ENCODE measurements at regions not wholly inside any gene's neighbourhood (a gene's known extent, or its start where the extent isn't known, plus 50 kb on each side); places are given as distances from the start of the nearest gene placed in this dataset.

GRCh38 chr16:79519448-79519847, 81.1 kb downstream of the MAF start:
- no peaks in the 10 kb centered on the region for H3K36me3 ChIP-seq (ENCODE audit: insufficient read depth, low read length)
- no peaks in the 10 kb centered on the region for H3K9me3 ChIP-seq (ENCODE audit: low read length)
- intact Hi-C loops (cut with micrococcal nuclease; ENCODE audit: unreplicated experiment): no loop called here
- H3K27ac ChIP-seq (ENCODE audit: low read depth, low read length, poor library complexity, severe bottlenecking): no peak overlapping the region
- CTCF ChIA-PET (ENCODE audit: unreplicated experiment): no interaction called here
- H2AFZ ChIP-seq (ENCODE audit: low read length): no peak overlapping the region
- TF ChIP-seq EZH2phosphoT487 (IDR thresholded peaks at IDR 0.05; ENCODE audit: borderline replicate concordance, low read depth, low read length) (no peak), CTCF (conservative IDR thresholded peaks at IDR 0.05; ENCODE audit: low read length) (no peak)
- no peaks in the 10 kb centered on the region for H3K4me1 ChIP-seq (ENCODE audit: insufficient read depth, low read length, poor library complexity, severe bottlenecking)
- POLR2A ChIA-PET: no interaction called here
- no peak for DNase-seq (ENCODE audit: low spot score)
- H3K4me2 ChIP-seq (ENCODE audit: low read length): no peak overlapping the region
- no peaks in the 10 kb centered on the region for H3K79me2 ChIP-seq (ENCODE audit: insufficient read depth, low read depth, low read length)
- BruUV-seq (replicated peaks): no TSS peak
- no peaks in the 10 kb centered on the region for H3K9me2 ChIP-seq (ENCODE audit: insufficient read depth, low read length)
- no peak overlapping the region for H3K4me3 ChIP-seq (ENCODE audit: low read depth, low read length, poor library complexity, severe bottlenecking)
- H4K20me1 ChIP-seq (ENCODE audit: insufficient read depth, low read length): no peaks in the 10 kb centered on the region

DNA sequence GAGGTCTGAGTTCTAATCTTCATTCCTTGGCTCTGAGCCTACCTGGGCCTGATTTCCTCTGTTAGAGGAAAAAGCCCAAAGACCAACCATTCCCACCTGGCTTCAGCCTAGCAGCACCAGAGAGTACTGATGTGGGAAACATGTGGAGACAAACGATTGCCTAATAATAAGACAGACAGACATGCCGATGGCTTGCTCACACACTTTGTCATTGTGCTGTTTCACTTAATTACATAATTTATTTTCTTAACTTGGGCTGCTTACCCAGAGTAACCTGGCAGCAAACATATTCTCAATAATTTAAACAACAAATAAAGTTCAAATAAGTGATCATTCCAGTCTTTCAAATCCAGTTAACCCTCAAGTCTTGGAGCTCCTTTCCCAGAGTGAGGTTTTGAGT, 83.4 kb downstream of the MAF start:
- no peak overlapping the region for H3K4me3 ChIP-seq (ENCODE audit: low read depth, low read length, poor library complexity, severe bottlenecking)
- no peaks in the 10 kb centered on the region for H3K4me1 ChIP-seq (ENCODE audit: insufficient read depth, low read length, poor library complexity, severe bottlenecking)
- CTCF ChIA-PET (ENCODE audit: unreplicated experiment): no interaction called here
- no peaks in the 10 kb centered on the region for H3K36me3 ChIP-seq (ENCODE audit: insufficient read depth, low read length)
- no TSS peak for BruUV-seq (replicated peaks)
- DNase-seq (ENCODE audit: low spot score): no peak
- H3K27ac ChIP-seq (ENCODE audit: low read depth, low read length, poor library complexity, severe bottlenecking): no peak overlapping the region
- TF ChIP-seq EZH2phosphoT487 (IDR thresholded peaks at IDR 0.05; ENCODE audit: borderline replicate concordance, low read depth, low read length) (no peak), CTCF (conservative IDR thresholded peaks at IDR 0.05; ENCODE audit: low read length) (no peak)
- H3K9me3 ChIP-seq (ENCODE audit: low read length): no peaks in the 10 kb centered on the region
- no peak overlapping the region for H3K4me2 ChIP-seq (ENCODE audit: low read length)
- no peaks in the 10 kb centered on the region for H3K9me2 ChIP-seq (ENCODE audit: insufficient read depth, low read length)
- POLR2A ChIA-PET: interaction anchor here (0.6 kb wide), 1 partner anchor 14 kb away, joined by 4 read pairs; no protein-coding TSS in a partner anchor
- H3K79me2 ChIP-seq (ENCODE audit: insufficient read depth, low read depth, low read length): no peaks in the 10 kb centered on the region
- H4K20me1 ChIP-seq (ENCODE audit: insufficient read depth, low read length): no peaks in the 10 kb centered on the region
- H2AFZ ChIP-seq (ENCODE audit: low read length): no peak overlapping the region
- intact Hi-C loops (cut with micrococcal nuclease; ENCODE audit: unreplicated experiment): no loop called here

- H4K20me1 ChIP-seq (ENCODE audit: insufficient read depth, low read length): no peaks in the 10 kb centered on the region
- no peak overlapping the region for H2AFZ ChIP-seq (ENCODE audit: low read length)
- CTCF ChIA-PET (ENCODE audit: unreplicated experiment): no interaction called here
- H3K4me3 ChIP-seq (ENCODE audit: low read depth, low read length, poor library complexity, severe bottlenecking): no peak overlapping the region
- H3K9me2 ChIP-seq (ENCODE audit: insufficient read depth, low read length): no peaks in the 10 kb centered on the region
- no peak overlapping the region for H3K27ac ChIP-seq (ENCODE audit: low read depth, low read length, poor library complexity, severe bottlenecking)
- H3K9me3 ChIP-seq (ENCODE audit: low read length): no peaks in the 10 kb centered on the region
- BruUV-seq (replicated peaks): no TSS peak
- H3K36me3 ChIP-seq (ENCODE audit: insufficient read depth, low read length): no peaks in the 10 kb centered on the region
- H3K4me1 ChIP-seq (ENCODE audit: insufficient read depth, low read length, poor library complexity, severe bottlenecking): no peaks in the 10 kb centered on the region
- no peaks in the 10 kb centered on the region for H3K79me2 ChIP-seq (ENCODE audit: insufficient read depth, low read depth, low read length)
- DNase-seq (ENCODE audit: low spot score): no peak
- no peak overlapping the region for H3K4me2 ChIP-seq (ENCODE audit: low read length)
- TF ChIP-seq CTCF (conservative IDR thresholded peaks at IDR 0.05; ENCODE audit: low read length) (no peak), EZH2phosphoT487 (IDR thresholded peaks at IDR 0.05; ENCODE audit: borderline replicate concordance, low read depth, low read length) (no peak)
- intact Hi-C loops (cut with micrococcal nuclease; ENCODE audit: unreplicated experiment): no loop called here
- POLR2A ChIA-PET: no interaction called here
Observed at GRCh38 chr16:79510879-79511278, 89.7 kb downstream of the MAF start.
